Activated naive CD4-positive, alpha-beta T cell treated with anti-CD3 and anti-CD28 coated beads, Interleukin-2, amount 50 U/mL, for 24 hours (primary cell): ENCODE measurements at regions not wholly inside any gene's neighbourhood (a gene's known extent, or its start where the extent isn't known, plus 50 kb on each side); places are given as distances from the start of the nearest gene placed in this dataset.
"Not testable (repeated sequence)": the region's sequence is repeated elsewhere in the genome, so short reads cannot be mapped to it uniquely, and the experiment has no call there.

Experiments
- H3K27ac Mint-ChIP-seq: one replicate; pipeline ENCODE4 v1.8.0; 2021; ENCODE audit warnings: mild to moderate bottlenecking, mixed read lengths
- H3K27me3 Mint-ChIP-seq: one replicate; pipeline ENCODE4 v1.8.0; 2021; ENCODE audit warnings: mixed read lengths
- H3K36me3 Mint-ChIP-seq: one replicate; pipeline ENCODE4 v1.8.0; 2021; ENCODE audit warnings: mixed read lengths
- H3K4me1 Mint-ChIP-seq: one replicate; pipeline ENCODE4 v1.8.0; 2021; ENCODE audit warnings: mixed read lengths
- H3K4me3 Mint-ChIP-seq: one replicate; pipeline ENCODE4 v1.8.0; 2021; ENCODE audit warnings: mild to moderate bottlenecking, mixed read lengths
- H3K9me3 Mint-ChIP-seq: one replicate; pipeline ENCODE4 v1.8.0; 2021; ENCODE audit warnings: mixed read lengths

GRCh38 chr3:110928016-110928662 lies 143.5 kb upstream of the NECTIN3 start:
- Mint-ChIP-seq H3K27me3 (peaks cover 1% of the 10 kb centered on the region), H3K4me1 (no peaks in the 10 kb centered on the region), H3K27ac (no peak overlapping the region), H3K4me3 (no peak overlapping the region), H3K9me3 (no peaks in the 10 kb centered on the region), H3K36me3 (no peaks in the 10 kb centered on the region)

- Mint-ChIP-seq H3K27ac (no peak overlapping the region), H3K9me3 (no peaks in the 10 kb centered on the region), H3K36me3 (no peaks in the 10 kb centered on the region), H3K4me1 (no peaks in the 10 kb centered on the region), H3K4me3 (no peak overlapping the region), H3K27me3 (no peaks in the 10 kb centered on the region)
These were observed 141.8 kb upstream of the NECTIN3 start for GRCh38 chr3:110929816-110930215.

GRCh38 chr3:110932567-110932966 lies 139.0 kb upstream of the NECTIN3 start:
- H3K36me3 Mint-ChIP-seq, result no peaks in the 10 kb centered on the region
- H3K27me3 Mint-ChIP-seq, result peaks cover 8% of the 10 kb centered on the region
- no peaks in the 10 kb centered on the region for H3K9me3 Mint-ChIP-seq
- no peaks in the 10 kb centered on the region for H3K4me1 Mint-ChIP-seq
- H3K4me3 Mint-ChIP-seq, result no peak overlapping the region
- H3K27ac Mint-ChIP-seq, result no peak overlapping the region

- no peaks in the 10 kb centered on the region for H3K9me3 Mint-ChIP-seq
- H3K27me3 Mint-ChIP-seq, result peaks cover 12% of the 10 kb centered on the region
- no peak overlapping the region for H3K4me3 Mint-ChIP-seq
- no peak overlapping the region for H3K27ac Mint-ChIP-seq
- no peaks in the 10 kb centered on the region for H3K36me3 Mint-ChIP-seq
- no peaks in the 10 kb centered on the region for H3K4me1 Mint-ChIP-seq
These were observed 137.7 kb upstream of the NECTIN3 start for GRCh38 chr3:110933821-110934426.

GRCh38 chr3:110938629-110939028 lies 133.0 kb upstream of the NECTIN3 start:
- Mint-ChIP-seq H3K9me3 (peaks cover 5% of the 10 kb centered on the region), H3K4me3 (no peak overlapping the region), H3K36me3 (no peaks in the 10 kb centered on the region), H3K27ac (no peak overlapping the region), H3K27me3 (peaks cover 19% of the 10 kb centered on the region), H3K4me1 (no peaks in the 10 kb centered on the region)

- Mint-ChIP-seq H3K4me1 (no peaks in the 10 kb centered on the region), H3K27me3 (peaks cover 17% of the 10 kb centered on the region), H3K36me3 (no peaks in the 10 kb centered on the region), H3K4me3 (no peak overlapping the region), H3K9me3 (peaks cover 8% of the 10 kb centered on the region), H3K27ac (no peak overlapping the region)
These were observed 131.6 kb upstream of the NECTIN3 start for GRCh38 chr3:110940055-110940454.

GRCh38 chr3:110944782-110945181 lies 126.8 kb upstream of the NECTIN3 start:
- no peak overlapping the region for H3K27ac Mint-ChIP-seq
- no peaks in the 10 kb centered on the region for H3K4me1 Mint-ChIP-seq
- peaks cover 34% of the 10 kb centered on the region for H3K9me3 Mint-ChIP-seq
- peaks cover 12% of the 10 kb centered on the region for H3K36me3 Mint-ChIP-seq
- peaks cover 7% of the 10 kb centered on the region for H3K27me3 Mint-ChIP-seq
- no peak overlapping the region for H3K4me3 Mint-ChIP-seq

- H3K9me3 Mint-ChIP-seq, result peaks cover 39% of the 10 kb centered on the region
- no peaks in the 10 kb centered on the region for H3K4me1 Mint-ChIP-seq
- H3K27ac Mint-ChIP-seq, result no peak overlapping the region
- H3K4me3 Mint-ChIP-seq, result no peak overlapping the region
- peaks cover 12% of the 10 kb centered on the region for H3K36me3 Mint-ChIP-seq
- H3K27me3 Mint-ChIP-seq, result peaks cover under 1% of the 10 kb centered on the region
These were observed 124.8 kb upstream of the NECTIN3 start for GRCh38 chr3:110946810-110947209.

GRCh38 chr3:110949194-110949593 lies 122.4 kb upstream of the NECTIN3 start:
- H3K9me3 Mint-ChIP-seq, result peaks cover 37% of the 10 kb centered on the region
- not testable (repeated sequence) for H3K27me3 Mint-ChIP-seq, H3K4me3 Mint-ChIP-seq, H3K27ac Mint-ChIP-seq, H3K4me1 Mint-ChIP-seq
- peaks cover 14% of the 10 kb centered on the region for H3K36me3 Mint-ChIP-seq

GRCh38 chr3:110955301-110955880 lies 116.2 kb upstream of the NECTIN3 start:
- Mint-ChIP-seq H3K4me3 (no peak overlapping the region), H3K4me1 (no peaks in the 10 kb centered on the region), H3K27ac (no peak overlapping the region), H3K9me3 (peaks cover 2% of the 10 kb centered on the region), H3K27me3 (peaks cover 3% of the 10 kb centered on the region), H3K36me3 (peaks cover 1% of the 10 kb centered on the region)

- Mint-ChIP-seq H3K4me1 (no peaks in the 10 kb centered on the region), H3K4me3 (no peak overlapping the region)
These were observed 115.5 kb upstream of the NECTIN3 start for GRCh38 chr3:110956081-110956480.

GRCh38 chr3:110957247-110958025 lies 114.2 kb upstream of the NECTIN3 start:
- Mint-ChIP-seq H3K36me3 (no peaks in the 10 kb centered on the region), H3K27ac (no peak overlapping the region), H3K4me1 (no peaks in the 10 kb centered on the region), H3K27me3 (peaks cover 3% of the 10 kb centered on the region), H3K4me3 (no peak overlapping the region), H3K9me3 (peaks cover 5% of the 10 kb centered on the region)

More at GRCh38 chr3:110956081-110956480, 115.5 kb upstream of the NECTIN3 start:
- Mint-ChIP-seq H3K36me3 (peaks cover 1% of the 10 kb centered on the region), H3K27me3 (peaks cover 3% of the 10 kb centered on the region), H3K9me3 (no peaks in the 10 kb centered on the region), H3K27ac (no peak overlapping the region)

- Mint-ChIP-seq H3K27ac (no peak overlapping the region), H3K4me3 (no peak overlapping the region), H3K27me3 (peaks cover 3% of the 10 kb centered on the region), H3K4me1 (no peaks in the 10 kb centered on the region), H3K36me3 (no peaks in the 10 kb centered on the region), H3K9me3 (peaks cover 6% of the 10 kb centered on the region)
These were observed 113.1 kb upstream of the NECTIN3 start for GRCh38 chr3:110958313-110959147.

- Mint-ChIP-seq H3K4me3 (no peak overlapping the region), H3K27ac (no peak overlapping the region)
These were observed 105.6 kb upstream of the NECTIN3 start for GRCh38 chr3:110965976-110966375.

GRCh38 chr3:110966966-110967663 lies 104.5 kb upstream of the NECTIN3 start:
- Mint-ChIP-seq H3K4me3 (no peak overlapping the region), H3K27ac (no peak overlapping the region), H3K27me3 (peaks cover 9% of the 10 kb centered on the region), H3K36me3 (peaks cover 3% of the 10 kb centered on the region), H3K4me1 (no peaks in the 10 kb centered on the region), H3K9me3 (peaks cover 26% of the 10 kb centered on the region)

More at GRCh38 chr3:110965976-110966375, 105.6 kb upstream of the NECTIN3 start:
- no peaks in the 10 kb centered on the region for H3K4me1 Mint-ChIP-seq
- H3K36me3 Mint-ChIP-seq, result peaks cover 3% of the 10 kb centered on the region
- peaks cover 28% of the 10 kb centered on the region for H3K9me3 Mint-ChIP-seq
- peaks cover 5% of the 10 kb centered on the region for H3K27me3 Mint-ChIP-seq
